GM12892 (cell line): ENCODE measurements at regions not wholly inside any gene's neighbourhood (a gene's known extent, or its start where the extent isn't known, plus 50 kb on each side); places are given as distances from the start of the nearest gene placed in this dataset.

Source experiments
- POLR2A ChIP-seq: IDR thresholded peaks from 2 replicates; pipeline ENCODE4 v1.6.1; 2011; ENCODE audit warnings: low read depth, low read length, control low read depth
- POLR2AphosphoS5 ChIP-seq: IDR thresholded peaks from 2 replicates; pipeline ENCODE4 v1.6.1; 2011; ENCODE audit warnings: low read depth, low read length, control low read depth

DNA sequence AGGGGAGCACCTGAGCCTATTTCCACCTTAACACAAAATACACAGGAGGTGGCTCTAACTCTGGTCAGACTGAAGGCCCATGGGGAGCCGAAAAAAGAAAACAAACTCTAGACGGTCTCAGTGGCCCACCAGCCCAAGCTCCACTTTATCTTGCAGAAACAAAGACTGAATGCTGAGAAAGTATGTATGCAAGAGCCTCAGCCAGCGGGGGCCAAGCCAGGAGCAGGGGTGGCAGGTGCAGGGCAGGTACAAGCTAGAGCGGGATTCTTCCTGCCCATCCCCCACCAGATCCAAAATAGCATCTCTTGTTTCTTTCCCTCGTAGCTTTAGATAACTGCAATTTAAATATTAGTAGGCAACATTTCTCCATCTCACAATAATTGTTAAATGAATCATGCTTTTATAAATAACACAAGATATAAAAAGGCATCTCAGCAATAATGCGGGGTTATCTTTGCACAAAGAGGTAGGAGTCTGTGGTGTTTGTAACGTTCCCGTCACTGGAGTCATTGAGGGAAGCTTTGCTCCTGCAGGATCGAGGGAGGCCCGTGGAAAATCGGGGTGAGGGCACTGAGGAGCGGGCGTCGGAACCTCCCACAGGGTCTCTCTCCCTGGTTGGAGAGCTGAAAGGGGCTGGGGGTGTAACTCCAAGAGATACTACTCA is 418.0 kb downstream of the SHANK2 start:
- TF ChIP-seq POLR2A (no peak), POLR2AphosphoS5 (no peak)
